ENCODE measurements at regions not wholly inside any gene's neighbourhood (a gene's known extent, or its start where the extent isn't known, plus 50 kb on each side); places are given as distances from the start of the nearest gene placed in this dataset.
"Not testable (repeated sequence)": the region's sequence is repeated elsewhere in the genome, so short reads cannot be mapped to it uniquely, and the experiment has no call there.

- Histone ChIP-seq H3K4me3 (no peak overlapping the region), H3K36me3 (no peaks in the 10 kb centered on the region), H3K9me3 (no peaks in the 10 kb centered on the region), H3K27ac (no peak overlapping the region), H3K27me3 (replicated peaks; ENCODE audit: insufficient read depth) (no peaks in the 10 kb centered on the region), H3K4me1 (ENCODE audit: control insufficient read depth in 1 of 2, low read depth in 2 of 2) (no peaks in the 10 kb centered on the region)
- TF ChIP-seq, protein P1, sequence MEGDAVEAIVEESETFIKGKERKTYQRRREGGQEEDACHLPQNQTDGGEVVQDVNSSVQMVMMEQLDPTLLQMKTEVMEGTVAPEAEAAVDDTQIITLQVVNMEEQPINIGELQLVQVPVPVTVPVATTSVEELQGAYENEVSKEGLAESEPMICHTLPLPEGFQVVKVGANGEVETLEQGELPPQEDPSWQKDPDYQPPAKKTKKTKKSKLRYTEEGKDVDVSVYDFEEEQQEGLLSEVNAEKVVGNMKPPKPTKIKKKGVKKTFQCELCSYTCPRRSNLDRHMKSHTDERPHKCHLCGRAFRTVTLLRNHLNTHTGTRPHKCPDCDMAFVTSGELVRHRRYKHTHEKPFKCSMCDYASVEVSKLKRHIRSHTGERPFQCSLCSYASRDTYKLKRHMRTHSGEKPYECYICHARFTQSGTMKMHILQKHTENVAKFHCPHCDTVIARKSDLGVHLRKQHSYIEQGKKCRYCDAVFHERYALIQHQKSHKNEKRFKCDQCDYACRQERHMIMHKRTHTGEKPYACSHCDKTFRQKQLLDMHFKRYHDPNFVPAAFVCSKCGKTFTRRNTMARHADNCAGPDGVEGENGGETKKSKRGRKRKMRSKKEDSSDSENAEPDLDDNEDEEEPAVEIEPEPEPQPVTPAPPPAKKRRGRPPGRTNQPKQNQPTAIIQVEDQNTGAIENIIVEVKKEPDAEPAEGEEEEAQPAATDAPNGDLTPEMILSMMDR (IDR thresholded peaks at IDR 0.05), result no peak
- no peak for DNase-seq (ENCODE audit: low spot score)
- no peak for ATAC-seq (ENCODE audit: insufficient number of reproducible peaks, low FRiP score, low read depth)
Measured at GRCh38 chr11:21710809-21711208, 482.1 kb upstream of the ANO5 start.

DNA sequence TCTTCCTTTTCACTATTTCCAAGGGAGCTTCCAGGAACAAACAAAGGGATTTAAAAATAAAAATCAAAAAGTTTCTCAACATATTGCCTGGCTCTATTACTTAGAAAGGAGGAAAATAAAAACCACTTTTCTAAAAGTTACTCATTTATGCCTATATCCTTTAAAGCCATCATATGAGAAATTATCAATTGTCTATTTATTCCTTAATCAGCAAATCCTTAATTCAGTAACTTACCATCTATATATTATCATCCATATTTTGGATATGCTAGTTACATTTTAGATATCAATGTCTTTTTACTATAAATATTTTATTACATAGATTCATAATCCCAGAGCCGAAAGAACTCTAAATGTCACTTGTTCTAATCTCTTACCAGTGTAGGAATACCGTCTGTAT is 481.5 kb upstream of the ANO5 start:
- DNase-seq (ENCODE audit: low spot score), result no peak

DNA sequence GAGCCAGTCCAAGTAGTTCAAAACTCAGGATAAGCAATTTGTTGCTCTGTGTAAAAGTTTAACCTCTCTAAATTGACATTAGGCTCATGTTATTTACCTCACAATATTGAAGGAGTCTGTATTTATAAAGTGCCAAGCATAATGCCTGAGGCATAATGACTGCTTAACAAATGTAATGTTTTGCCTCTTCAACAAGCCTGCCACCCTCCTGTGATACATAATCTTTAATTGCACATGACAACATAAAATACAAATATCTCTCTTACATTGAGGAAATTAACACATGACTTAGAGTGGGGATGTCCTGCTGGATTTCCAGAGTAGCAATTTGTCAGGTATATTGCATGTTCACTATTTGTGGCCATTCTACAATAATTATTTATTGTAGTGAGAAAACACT is 469.2 kb upstream of the ANO5 start:
- Histone ChIP-seq H3K27ac (no peak overlapping the region), H3K27me3 (replicated peaks; ENCODE audit: insufficient read depth) (no peaks in the 10 kb centered on the region), H3K36me3 (no peaks in the 10 kb centered on the region), H3K9me3 (no peaks in the 10 kb centered on the region), H3K4me3 (no peak overlapping the region), H3K4me1 (ENCODE audit: control insufficient read depth in 1 of 2, low read depth in 2 of 2) (no peaks in the 10 kb centered on the region)
- DNase-seq (ENCODE audit: low spot score) (no peak), ATAC-seq (ENCODE audit: insufficient number of reproducible peaks, low FRiP score, low read depth) (no peak)
- TF ChIP-seq, protein P1 (IDR thresholded peaks at IDR 0.05), result no peak

More for the DNA sequence above, 481.5 kb upstream of the ANO5 start:
- Histone ChIP-seq H3K36me3 (no peaks in the 10 kb centered on the region), H3K4me1 (ENCODE audit: control insufficient read depth in 1 of 2, low read depth in 2 of 2) (no peaks in the 10 kb centered on the region), H3K27ac (no peak overlapping the region), H3K4me3 (no peak overlapping the region), H3K9me3 (no peaks in the 10 kb centered on the region), H3K27me3 (replicated peaks; ENCODE audit: insufficient read depth) (no peaks in the 10 kb centered on the region)
- no peak for ATAC-seq (ENCODE audit: insufficient number of reproducible peaks, low FRiP score, low read depth)
- TF ChIP-seq, protein P1 (IDR thresholded peaks at IDR 0.05), result no peak

DNA sequence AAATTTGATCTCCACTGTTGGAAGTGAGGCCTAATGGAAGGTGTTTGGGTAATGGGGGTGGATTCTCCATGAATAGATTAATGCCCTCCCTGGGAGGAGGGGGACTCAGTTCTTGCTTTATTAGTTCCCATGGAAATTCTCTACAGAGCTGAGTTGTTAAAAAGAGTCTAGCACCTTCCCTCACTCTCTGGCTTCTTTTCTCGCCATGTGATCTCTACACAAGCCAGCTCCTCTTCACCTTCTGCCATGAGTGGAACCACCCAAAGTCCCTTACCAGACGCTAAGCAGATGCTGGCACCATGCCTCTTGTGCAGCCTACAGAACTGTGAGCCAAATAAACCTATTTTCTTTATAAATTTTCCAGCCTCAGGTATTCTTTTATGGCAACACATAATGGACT is 465.8 kb upstream of the ANO5 start:
- TF ChIP-seq, protein P1 (IDR thresholded peaks at IDR 0.05), result no peak
- DNase-seq (ENCODE audit: low spot score) (no peak), ATAC-seq (ENCODE audit: insufficient number of reproducible peaks, low FRiP score, low read depth) (no peak)
- no peaks in the 10 kb centered on the region for H3K4me1 ChIP-seq (ENCODE audit: control insufficient read depth in 1 of 2, low read depth in 2 of 2)
- H3K27ac ChIP-seq, result no peak overlapping the region
- no peak overlapping the region for H3K4me3 ChIP-seq
- no peaks in the 10 kb centered on the region for H3K36me3 ChIP-seq
- H3K9me3 ChIP-seq, result peaks cover 5% of the 10 kb centered on the region
- H3K27me3 ChIP-seq (replicated peaks; ENCODE audit: insufficient read depth), result no peaks in the 10 kb centered on the region

GRCh38 chr11:21736404-21736803 is 456.5 kb upstream of the ANO5 start:
- Histone ChIP-seq H3K27me3 (replicated peaks; ENCODE audit: insufficient read depth) (no peaks in the 10 kb centered on the region), H3K27ac (no peak overlapping the region), H3K9me3 (peaks cover 3% of the 10 kb centered on the region), H3K4me1 (ENCODE audit: control insufficient read depth in 1 of 2, low read depth in 2 of 2) (no peaks in the 10 kb centered on the region), H3K4me3 (no peak overlapping the region), H3K36me3 (no peaks in the 10 kb centered on the region)
- DNase-seq (ENCODE audit: low spot score) (no peak), ATAC-seq (ENCODE audit: insufficient number of reproducible peaks, low FRiP score, low read depth) (no peak)
- TF ChIP-seq, protein P1 (IDR thresholded peaks at IDR 0.05), result no peak

DNA sequence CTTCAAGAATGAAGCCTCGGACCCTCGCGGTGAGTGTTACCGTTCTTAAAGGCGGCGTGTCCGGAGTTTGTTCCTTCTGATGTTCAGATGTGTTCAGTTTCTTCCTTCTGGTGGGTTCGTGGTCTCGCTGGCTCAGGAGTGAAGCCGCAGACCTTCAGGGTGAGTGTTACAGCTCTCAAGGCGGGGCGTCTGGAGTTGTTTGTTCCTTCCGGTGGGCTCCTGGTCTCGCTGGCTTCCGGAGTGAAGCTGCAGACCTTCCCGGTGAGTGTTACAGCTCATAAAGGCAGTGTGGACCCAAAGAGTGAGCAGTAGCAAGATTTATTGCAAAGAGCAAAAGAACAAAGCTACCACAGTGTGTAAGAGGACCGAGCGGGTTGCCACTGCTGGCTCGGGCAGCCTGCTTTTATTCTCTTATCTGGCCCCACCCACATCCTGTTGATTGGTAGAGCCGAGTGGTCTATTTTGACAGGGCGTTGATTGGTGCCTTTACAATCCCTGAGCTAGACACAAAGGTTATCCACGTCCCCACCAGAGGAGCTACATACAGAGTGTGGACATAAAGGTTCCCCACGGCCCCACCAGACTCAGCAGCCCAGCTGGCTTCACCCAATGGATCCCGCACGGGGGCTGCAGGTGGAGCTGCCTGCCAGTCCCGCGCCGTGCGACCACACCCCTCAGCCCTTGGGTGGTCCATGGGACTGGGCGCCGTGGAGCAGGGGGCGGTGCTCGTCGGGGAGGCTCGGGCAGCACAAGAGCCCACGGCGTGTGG is 440.2 kb upstream of the ANO5 start:
- not testable (repeated sequence) for DNase-seq (ENCODE audit: low spot score)

GRCh38 chr11:21753244-21753767 is 439.6 kb upstream of the ANO5 start:
- H3K4me1 ChIP-seq (ENCODE audit: control insufficient read depth in 1 of 2, low read depth in 2 of 2); H3K9me3 ChIP-seq; H3K27me3 ChIP-seq (replicated peaks; ENCODE audit: insufficient read depth); H3K36me3 ChIP-seq; H3K27ac ChIP-seq; ATAC-seq (ENCODE audit: insufficient number of reproducible peaks, low FRiP score, low read depth); H3K4me3 ChIP-seq; DNase-seq (ENCODE audit: low spot score): not testable (repeated sequence)

More for the DNA sequence above, 440.2 kb upstream of the ANO5 start:
- H3K36me3 ChIP-seq; H3K9me3 ChIP-seq; H3K4me1 ChIP-seq (ENCODE audit: control insufficient read depth in 1 of 2, low read depth in 2 of 2); ATAC-seq (ENCODE audit: insufficient number of reproducible peaks, low FRiP score, low read depth); H3K27me3 ChIP-seq (replicated peaks; ENCODE audit: insufficient read depth); H3K27ac ChIP-seq; H3K4me3 ChIP-seq: not testable (repeated sequence)

Measured in thoracic aorta (tissue), 2 donors.